ENCODE measurements at regions not wholly inside any gene's neighbourhood (a gene's known extent, or its start where the extent isn't known, plus 50 kb on each side); places are given as distances from the start of the nearest gene placed in this dataset.
A peak's percentile ranks its signal among the peaks of the same experiment; 100 is the strongest.

- H3K36me3 ChIP-seq (ENCODE audit: insufficient read depth, low read length): no peaks in the 10 kb centered on the region
- no peak overlapping the region for H3K4me3 ChIP-seq (ENCODE audit: low read length, poor library complexity, severe bottlenecking)
- H3K9ac ChIP-seq (ENCODE audit: low read depth, low read length, poor library complexity, severe bottlenecking): peak overlapping the region; percentile 46
- H3K4me2 ChIP-seq (ENCODE audit: low read depth, low read length, poor library complexity, severe bottlenecking): peak overlapping the region; percentile 18
- no peaks in the 10 kb centered on the region for H3K9me3 ChIP-seq (ENCODE audit: insufficient read depth, low read depth, low read length)
- H4K20me1 ChIP-seq (ENCODE audit: insufficient read depth, low read length, poor library complexity, severe bottlenecking): no peaks in the 10 kb centered on the region
- no peaks in the 10 kb centered on the region; the same call in none of the 2 replicates for H3F3A ChIP-seq (ENCODE audit: low read depth)
- no peaks in the 10 kb centered on the region for H3K27me3 ChIP-seq (ENCODE audit: insufficient read depth, low read length, poor library complexity, severe bottlenecking)
- no peak overlapping the region for H2AFZ ChIP-seq (ENCODE audit: low read length)
- no peaks in the 10 kb centered on the region for H3K79me2 ChIP-seq (ENCODE audit: insufficient read depth, low read length)
- no peak for TF ChIP-seq EZH2phosphoT487 (IDR thresholded peaks at IDR 0.05; ENCODE audit: borderline replicate concordance)
- peaks cover 31% of the 10 kb centered on the region for H3K4me1 ChIP-seq (ENCODE audit: insufficient read depth, low read length, poor library complexity, severe bottlenecking)
- no peaks in the 10 kb centered on the region for H3K9me2 ChIP-seq (replicated peaks; ENCODE audit: low read depth, low read length)
These were observed 93.1 kb downstream of the HFE start for GRCh38 chr6:26180346-26180745.

GRCh38 chr6:26183237-26183580 is 96.0 kb downstream of the HFE start:
- no peaks in the 10 kb centered on the region for H3K79me2 ChIP-seq (ENCODE audit: insufficient read depth, low read length)
- peak overlapping the region; percentile 65 for H3K4me3 ChIP-seq (ENCODE audit: low read length, poor library complexity, severe bottlenecking)
- peaks cover 3% of the 10 kb centered on the region for H3F3A ChIP-seq (ENCODE audit: low read depth)
- peak overlapping the region; percentile 55 for H3K4me2 ChIP-seq (ENCODE audit: low read depth, low read length, poor library complexity, severe bottlenecking)
- H2AFZ ChIP-seq (ENCODE audit: low read length): peak overlapping the region; percentile 25; the same call in 1 of the 2 replicates
- no peak for TF ChIP-seq CTCF (conservative IDR thresholded peaks at IDR 0.05; ENCODE audit: low read length)
- no peak for TF ChIP-seq EZH2phosphoT487 (IDR thresholded peaks at IDR 0.05; ENCODE audit: borderline replicate concordance)
- no peaks in the 10 kb centered on the region for H3K9me2 ChIP-seq (replicated peaks; ENCODE audit: low read depth, low read length)
- no peaks in the 10 kb centered on the region for H4K20me1 ChIP-seq (ENCODE audit: insufficient read depth, low read length, poor library complexity, severe bottlenecking)
- peaks cover 47% of the 10 kb centered on the region for H3K4me1 ChIP-seq (ENCODE audit: insufficient read depth, low read length, poor library complexity, severe bottlenecking)
- no peaks in the 10 kb centered on the region for H3K9me3 ChIP-seq (ENCODE audit: insufficient read depth, low read depth, low read length)
- no peaks in the 10 kb centered on the region for H3K27me3 ChIP-seq (ENCODE audit: insufficient read depth, low read length, poor library complexity, severe bottlenecking)
- H3K9ac ChIP-seq (ENCODE audit: low read depth, low read length, poor library complexity, severe bottlenecking): peak overlapping the region; percentile 34
- no peaks in the 10 kb centered on the region for H3K36me3 ChIP-seq (ENCODE audit: insufficient read depth, low read length)

- Histone ChIP-seq H3K9me2 (replicated peaks; ENCODE audit: low read depth, low read length) (no peaks in the 10 kb centered on the region), H3K4me2 (ENCODE audit: low read depth, low read length, poor library complexity, severe bottlenecking) (peak overlapping the region; percentile 55), H3K27me3 (ENCODE audit: insufficient read depth, low read length, poor library complexity, severe bottlenecking) (no peaks in the 10 kb centered on the region), H3F3A (ENCODE audit: low read depth) (peaks cover 3% of the 10 kb centered on the region), H2AFZ (ENCODE audit: low read length) (no peak overlapping the region), H3K4me1 (ENCODE audit: insufficient read depth, low read length, poor library complexity, severe bottlenecking) (peaks cover 47% of the 10 kb centered on the region), H3K4me3 (ENCODE audit: low read length, poor library complexity, severe bottlenecking) (peak overlapping the region; percentile 65), H3K9ac (ENCODE audit: low read depth, low read length, poor library complexity, severe bottlenecking) (peak overlapping the region; percentile 96), H4K20me1 (ENCODE audit: insufficient read depth, low read length, poor library complexity, severe bottlenecking) (no peaks in the 10 kb centered on the region), H3K79me2 (ENCODE audit: insufficient read depth, low read length) (no peaks in the 10 kb centered on the region), H3K9me3 (ENCODE audit: insufficient read depth, low read depth, low read length) (no peaks in the 10 kb centered on the region), H3K36me3 (ENCODE audit: insufficient read depth, low read length) (no peaks in the 10 kb centered on the region)
- no peak for TF ChIP-seq EZH2phosphoT487 (IDR thresholded peaks at IDR 0.05; ENCODE audit: borderline replicate concordance)
- no peak for TF ChIP-seq CTCF (conservative IDR thresholded peaks at IDR 0.05; ENCODE audit: low read length)
These were observed 96.5 kb downstream of the HFE start for GRCh38 chr6:26183581-26184366.
